Gastroesophageal sphincter (tissue), 4 donors: ENCODE measurements at regions not wholly inside any gene's neighbourhood (a gene's known extent, or its start where the extent isn't known, plus 50 kb on each side); places are given as distances from the start of the nearest gene placed in this dataset.

Source experiments
- ATAC-seq: fragments of 150-250 bp; one replicate; pipeline ENCODE4 v1.9.1; 2016; ENCODE audit warnings: mild to moderate bottlenecking, moderate library complexity
- H3K27ac ChIP-seq, 4 donors: fragments of 200-600 bp; sonication (generic) in 3 of 4; 1 replicate in 3 of 4; 2 replicates in 1 of 4; pipeline ENCODE4 v1.5.1; 2016 to 2019
- H3K27me3 ChIP-seq: fragments of 200-600 bp; sonication (generic); one replicate; pipeline ENCODE4 v1.5.1; 2019
- H3K36me3 ChIP-seq, 2 donors: fragments of 200-600 bp; sonication (generic); one replicate each; pipeline ENCODE4 v1.5.1; 2019; ENCODE audit warnings: control low read depth in 1 of 2
- H3K4me1 ChIP-seq, 3 donors: fragments of 200-600 bp; sonication (generic); 1 replicate in 2 of 3; 2 replicates in 1 of 3; pipeline ENCODE4 v1.5.1; 2016 to 2019; ENCODE audit warnings: control low read depth in 2 of 3
- H3K4me3 ChIP-seq, 2 donors: fragments of 200-600 bp; sonication (generic); one replicate each; pipeline ENCODE4 v1.5.1; 2019; ENCODE audit warnings: mild to moderate bottlenecking in 1 of 2, moderate library complexity in 1 of 2
- H3K9me3 ChIP-seq, 3 donors: fragments of 200-600 bp; sonication (generic); one replicate each; pipeline ENCODE4 v1.5.1; 2017 to 2019; ENCODE audit warnings: control low read depth in 2 of 3
- CTCF ChIP-seq, 4 experiments: fragments of 200-600 bp in 2 of 4; fragments of 450-650 bp in 2 of 4; sonication (generic) in 1 of 4; IDR thresholded peaks; one replicate each; pipeline ENCODE4 v1.5.1; 2017 to 2019; ENCODE audit warnings: antibody characterized with exemption in 4 of 4, mild to moderate bottlenecking in 2 of 4, moderate library complexity in 2 of 4
- EP300 ChIP-seq: sonication (generic); formaldehyde crosslinking; IDR thresholded peaks from one replicate; pipeline ENCODE4 v1.6.1; 2017; ENCODE audit warnings: antibody characterized with exemption, mild to moderate bottlenecking
- POLR2A ChIP-seq, 2 donors: fragments of 450-650 bp; IDR thresholded peaks; one replicate each; pipeline ENCODE4 v1.6.1; 2017; ENCODE audit warnings: antibody characterized with exemption in 2 of 2, mild to moderate bottlenecking in 2 of 2, moderate library complexity in 1 of 2
- POLR2AphosphoS5 ChIP-seq: sonication (generic); formaldehyde crosslinking; IDR thresholded peaks from one replicate; pipeline ENCODE4 v1.6.1; 2017; ENCODE audit warnings: antibody characterized with exemption
- WGBS, 2 donors: methylation state at CpG; one replicate each; pipeline ENCODE4 v1.1.5; 2018; ENCODE audit warnings: low coverage in 1 of 2; 5-methylcytosine and 5-hydroxymethylcytosine counted together

GRCh38 chr9:134265078-134265477, 61.2 kb upstream of the RXRA start:
- H3K9me3 ChIP-seq: no peaks in the 10 kb centered on the region
- no peak overlapping the region for H3K27ac ChIP-seq
- H3K4me1 ChIP-seq: no peaks in the 10 kb centered on the region
- H3K36me3 ChIP-seq: no peaks in the 10 kb centered on the region
- ATAC-seq: no peak
- no peak overlapping the region for H3K4me3 ChIP-seq
- 70 to 92% methylated on average over 3 to 5 of the region's 7 CpGs for WGBS, 2 donors
- TF ChIP-seq EP300 (no peak), POLR2AphosphoS5 (no peak)
- H3K27me3 ChIP-seq: peaks cover 21% of the 10 kb centered on the region

- Histone ChIP-seq H3K27me3 (peaks cover 21% of the 10 kb centered on the region), H3K27ac (no peak overlapping the region), H3K36me3 (no peaks in the 10 kb centered on the region), H3K4me3 (no peak overlapping the region), H3K9me3 (no peaks in the 10 kb centered on the region), H3K4me1 (no peaks in the 10 kb centered on the region)
- TF ChIP-seq CTCF (IDR thresholded peaks at IDR 0.05): no peak
- TF ChIP-seq POLR2A (IDR thresholded peaks at IDR 0.05): no peak
- TF ChIP-seq EP300: no peak
- no peak for TF ChIP-seq POLR2AphosphoS5
- WGBS, 2 donors: 84 to 92% methylated on average over 2 of the region's 2 CpGs
- no peak for ATAC-seq
Measured at GRCh38 chr9:134266418-134266817, 59.8 kb upstream of the RXRA start.

- no peak for TF ChIP-seq POLR2AphosphoS5
- no peak for TF ChIP-seq EP300
- no peak for TF ChIP-seq CTCF (IDR thresholded peaks at IDR 0.05)
- TF ChIP-seq POLR2A (IDR thresholded peaks at IDR 0.05): no peak
- Histone ChIP-seq H3K36me3 (no peaks in the 10 kb centered on the region), H3K4me3 (no peak overlapping the region), H3K27me3 (peaks cover 21% of the 10 kb centered on the region), H3K4me1 (no peaks in the 10 kb centered on the region), H3K27ac (no peak overlapping the region), H3K9me3 (no peaks in the 10 kb centered on the region)
- 100% methylated on average over 1 of the region's 11 CpGs for WGBS, 2 donors
- no peak for ATAC-seq
Measured at GRCh38 chr9:134267305-134267880, 58.9 kb upstream of the RXRA start.

GRCh38 chr9:134267881-134268724, 58.2 kb upstream of the RXRA start:
- TF ChIP-seq EP300 (no peak), CTCF (IDR thresholded peaks at IDR 0.05) (no peak), POLR2A (IDR thresholded peaks at IDR 0.05) (no peak), POLR2AphosphoS5 (no peak)
- H3K27ac ChIP-seq: no peak overlapping the region
- no peaks in the 10 kb centered on the region for H3K36me3 ChIP-seq
- no peaks in the 10 kb centered on the region for H3K9me3 ChIP-seq
- 72% methylated on average over 8 of the region's 28 CpGs; no CpG with 5 or more reads in 1 of the 2 donors for WGBS, 2 donors
- H3K27me3 ChIP-seq: peaks cover 21% of the 10 kb centered on the region
- H3K4me3 ChIP-seq: no peak overlapping the region
- no peaks in the 10 kb centered on the region for H3K4me1 ChIP-seq
- no peak for ATAC-seq

- H3K27me3 ChIP-seq: peaks cover 21% of the 10 kb centered on the region
- H3K27ac ChIP-seq: no peak overlapping the region
- H3K9me3 ChIP-seq: no peaks in the 10 kb centered on the region
- H3K36me3 ChIP-seq: no peaks in the 10 kb centered on the region
- WGBS, 2 donors: no CpG with 5 or more reads among the region's 6 CpGs
- H3K4me1 ChIP-seq: no peaks in the 10 kb centered on the region
- no peak overlapping the region for H3K4me3 ChIP-seq
- TF ChIP-seq EP300 (no peak), CTCF (IDR thresholded peaks at IDR 0.05) (no peak), POLR2AphosphoS5 (no peak), POLR2A (IDR thresholded peaks at IDR 0.05) (no peak)
- no peak for ATAC-seq
Measured at GRCh38 chr9:134268747-134269146, 57.5 kb upstream of the RXRA start.
